GM15510 (cell line): ENCODE measurements at regions not wholly inside any gene's neighbourhood (a gene's known extent, or its start where the extent isn't known, plus 50 kb on each side); places are given as distances from the start of the nearest gene placed in this dataset.

Source experiments
- POLR2A ChIP-seq: IDR thresholded peaks from 3 replicates; pipeline ENCODE4 v1.6.1; 2011; ENCODE audit warnings: borderline replicate concordance; ENCODE audit not compliant: insufficient read length; ENCODE audit errors: extremely low read depth

- TF ChIP-seq POLR2A, result no peak
These were observed 143.7 kb upstream of the NPVF start for GRCh38 chr7:25371972-25372371.

- TF ChIP-seq POLR2A, result no peak
These were observed 147.7 kb upstream of the NPVF start for GRCh38 chr7:25375805-25376600.

- TF ChIP-seq POLR2A, result no peak
These were observed 151.3 kb upstream of the NPVF start for GRCh38 chr7:25379351-25380300.

GRCh38 chr7:25381818-25382589 is 153.7 kb upstream of the NPVF start:
- TF ChIP-seq POLR2A, result no peak

GRCh38 chr7:25382869-25383268 is 154.6 kb upstream of the NPVF start:
- no peak for TF ChIP-seq POLR2A

GRCh38 chr7:25383402-25383801 is 155.1 kb upstream of the NPVF start:
- TF ChIP-seq POLR2A, result no peak

- no peak for TF ChIP-seq POLR2A
These were observed 156.7 kb upstream of the NPVF start for GRCh38 chr7:25384788-25385505.

- no peak for TF ChIP-seq POLR2A
These were observed 157.3 kb upstream of the NPVF start for GRCh38 chr7:25385506-25386136.

- TF ChIP-seq POLR2A, result no peak
These were observed 158.0 kb upstream of the NPVF start for GRCh38 chr7:25386311-25386744.

- TF ChIP-seq POLR2A, result no peak
These were observed 160.4 kb upstream of the NPVF start for GRCh38 chr7:25388681-25389080.

- TF ChIP-seq POLR2A, result no peak
These were observed 161.3 kb upstream of the NPVF start for GRCh38 chr7:25389489-25390106.

GRCh38 chr7:25391295-25391861 is 163.1 kb upstream of the NPVF start:
- TF ChIP-seq POLR2A, result no peak

GRCh38 chr7:25391961-25392587 is 163.8 kb upstream of the NPVF start:
- no peak for TF ChIP-seq POLR2A
